ENCODE measurements at regions not wholly inside any gene's neighbourhood (a gene's known extent, or its start where the extent isn't known, plus 50 kb on each side); places are given as distances from the start of the nearest gene placed in this dataset.
"Not testable (repeated sequence)": the region's sequence is repeated elsewhere in the genome, so short reads cannot be mapped to it uniquely, and the experiment has no call there.

DNA sequence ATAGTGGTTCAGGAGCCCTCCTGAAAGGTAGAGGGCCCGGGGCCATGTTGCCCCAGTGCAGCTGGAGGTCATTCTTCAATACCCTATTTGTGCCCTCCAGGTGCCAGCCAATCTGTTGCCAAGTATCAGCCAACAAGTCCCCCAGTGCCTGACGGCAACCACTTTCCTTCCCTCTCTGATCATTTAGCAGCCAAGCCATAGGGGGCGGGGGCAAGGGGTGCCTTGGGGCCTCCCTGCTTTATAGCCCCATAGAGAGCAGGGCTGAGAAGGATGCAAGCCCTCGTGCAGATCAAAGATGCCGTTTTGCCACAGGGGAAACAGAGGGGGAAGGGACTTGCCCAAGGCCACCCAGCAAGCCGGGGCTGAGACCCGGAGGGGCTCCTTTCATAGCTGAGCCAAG lies 149.0 kb upstream of the CHST15 start:
- H3K4me3 Mint-ChIP-seq (ENCODE audit: low read depth) = no peak overlapping the region

DNA sequence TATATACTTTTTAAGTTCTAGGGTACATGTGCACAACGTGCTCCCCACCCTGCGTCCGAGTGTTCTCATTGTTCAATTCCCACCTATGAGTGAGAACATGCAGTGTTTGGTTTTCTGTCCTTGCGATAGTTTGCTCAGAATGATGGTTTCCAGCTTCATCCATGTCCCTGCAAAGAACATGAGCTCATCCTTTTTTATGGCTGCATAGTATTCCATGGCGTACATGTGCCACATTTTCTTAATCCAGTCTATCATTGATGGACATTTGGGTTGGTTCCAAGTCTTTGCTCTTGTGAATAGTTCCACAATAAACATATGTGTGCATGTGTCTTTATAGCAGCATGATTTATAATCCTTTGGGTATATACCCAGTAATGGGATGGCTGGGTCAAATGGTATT lies 148.1 kb upstream of the CHST15 start:
- not testable (repeated sequence) for H3K27me3 Mint-ChIP-seq; H3K4me3 Mint-ChIP-seq (ENCODE audit: low read depth); H3K9me3 Mint-ChIP-seq (ENCODE audit: low read depth); DNase-seq (ENCODE audit: low spot score, unreplicated experiment); H3K27ac Mint-ChIP-seq; H3K4me1 Mint-ChIP-seq (ENCODE audit: low read depth); H3K36me3 Mint-ChIP-seq (ENCODE audit: insufficient read depth)

More for the DNA sequence above, 149.0 kb upstream of the CHST15 start:
- Mint-ChIP-seq H3K9me3 (ENCODE audit: low read depth) (no peaks in the 10 kb centered on the region), H3K27ac (no peak overlapping the region), H3K27me3 (peaks cover 5% of the 10 kb centered on the region), H3K36me3 (ENCODE audit: insufficient read depth) (no peaks in the 10 kb centered on the region), H3K4me1 (ENCODE audit: low read depth) (no peaks in the 10 kb centered on the region)
- DNase-seq (ENCODE audit: low spot score, unreplicated experiment) = no peak
- TF ChIP-seq, protein P1, sequence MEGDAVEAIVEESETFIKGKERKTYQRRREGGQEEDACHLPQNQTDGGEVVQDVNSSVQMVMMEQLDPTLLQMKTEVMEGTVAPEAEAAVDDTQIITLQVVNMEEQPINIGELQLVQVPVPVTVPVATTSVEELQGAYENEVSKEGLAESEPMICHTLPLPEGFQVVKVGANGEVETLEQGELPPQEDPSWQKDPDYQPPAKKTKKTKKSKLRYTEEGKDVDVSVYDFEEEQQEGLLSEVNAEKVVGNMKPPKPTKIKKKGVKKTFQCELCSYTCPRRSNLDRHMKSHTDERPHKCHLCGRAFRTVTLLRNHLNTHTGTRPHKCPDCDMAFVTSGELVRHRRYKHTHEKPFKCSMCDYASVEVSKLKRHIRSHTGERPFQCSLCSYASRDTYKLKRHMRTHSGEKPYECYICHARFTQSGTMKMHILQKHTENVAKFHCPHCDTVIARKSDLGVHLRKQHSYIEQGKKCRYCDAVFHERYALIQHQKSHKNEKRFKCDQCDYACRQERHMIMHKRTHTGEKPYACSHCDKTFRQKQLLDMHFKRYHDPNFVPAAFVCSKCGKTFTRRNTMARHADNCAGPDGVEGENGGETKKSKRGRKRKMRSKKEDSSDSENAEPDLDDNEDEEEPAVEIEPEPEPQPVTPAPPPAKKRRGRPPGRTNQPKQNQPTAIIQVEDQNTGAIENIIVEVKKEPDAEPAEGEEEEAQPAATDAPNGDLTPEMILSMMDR (IDR thresholded peaks at IDR 0.05; ENCODE audit: unreplicated experiment) = no peak

GRCh38 chr10:124240839-124241291 lies 147.5 kb upstream of the CHST15 start:
- no peaks in the 10 kb centered on the region for H3K36me3 Mint-ChIP-seq (ENCODE audit: insufficient read depth)
- peaks cover 5% of the 10 kb centered on the region for H3K27me3 Mint-ChIP-seq
- TF ChIP-seq, protein P1 (IDR thresholded peaks at IDR 0.05; ENCODE audit: unreplicated experiment) = no peak
- no peak overlapping the region for H3K27ac Mint-ChIP-seq
- H3K4me1 Mint-ChIP-seq (ENCODE audit: low read depth) = no peaks in the 10 kb centered on the region
- DNase-seq (ENCODE audit: low spot score, unreplicated experiment) = no peak
- no peaks in the 10 kb centered on the region for H3K9me3 Mint-ChIP-seq (ENCODE audit: low read depth)
- no peak overlapping the region for H3K4me3 Mint-ChIP-seq (ENCODE audit: low read depth)

DNA sequence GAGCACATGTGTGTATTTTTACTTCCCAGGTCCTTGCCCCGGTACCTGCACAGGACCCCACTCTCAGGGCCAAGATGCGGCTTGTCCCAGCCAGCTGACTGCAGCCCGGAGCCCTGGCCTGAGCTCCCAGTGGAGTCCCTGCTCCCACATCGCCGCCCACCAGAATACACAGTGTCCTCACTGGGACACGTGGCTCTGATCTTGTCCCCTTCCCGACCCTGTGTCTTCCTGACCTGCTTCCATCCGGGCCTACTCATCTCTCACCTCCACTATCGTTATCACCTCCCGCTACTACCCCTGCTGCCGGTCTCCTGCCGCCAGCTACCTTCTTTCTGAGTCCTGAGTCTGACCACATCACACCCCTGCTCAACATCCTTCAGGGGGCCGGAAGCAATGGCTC lies 146.3 kb upstream of the CHST15 start:
- Mint-ChIP-seq H3K4me1 (ENCODE audit: low read depth) (no peaks in the 10 kb centered on the region), H3K9me3 (ENCODE audit: low read depth) (no peaks in the 10 kb centered on the region), H3K27ac (no peak overlapping the region), H3K27me3 (peaks cover 5% of the 10 kb centered on the region), H3K36me3 (ENCODE audit: insufficient read depth) (no peaks in the 10 kb centered on the region), H3K4me3 (ENCODE audit: low read depth) (no peak overlapping the region)
- DNase-seq (ENCODE audit: low spot score, unreplicated experiment) = no peak
- TF ChIP-seq, protein P1 (IDR thresholded peaks at IDR 0.05; ENCODE audit: unreplicated experiment) = no peak

GRCh38 chr10:124239134-124239533 lies 145.7 kb upstream of the CHST15 start:
- H3K27me3 Mint-ChIP-seq = peaks cover 5% of the 10 kb centered on the region
- TF ChIP-seq, protein P1 (IDR thresholded peaks at IDR 0.05; ENCODE audit: unreplicated experiment) = no peak
- no peaks in the 10 kb centered on the region for H3K9me3 Mint-ChIP-seq (ENCODE audit: low read depth)
- H3K4me1 Mint-ChIP-seq (ENCODE audit: low read depth) = no peaks in the 10 kb centered on the region
- H3K36me3 Mint-ChIP-seq (ENCODE audit: insufficient read depth) = no peaks in the 10 kb centered on the region
- H3K4me3 Mint-ChIP-seq (ENCODE audit: low read depth) = no peak overlapping the region
- H3K27ac Mint-ChIP-seq = no peak overlapping the region
- DNase-seq (ENCODE audit: low spot score, unreplicated experiment) = no peak

- H3K9me3 Mint-ChIP-seq (ENCODE audit: low read depth) = no peaks in the 10 kb centered on the region
- no peaks in the 10 kb centered on the region for H3K4me1 Mint-ChIP-seq (ENCODE audit: low read depth)
Observed at GRCh38 chr10:124238367-124238766, 145.0 kb upstream of the CHST15 start.

More at GRCh38 chr10:124238367-124238766, 145.0 kb upstream of the CHST15 start:
- TF ChIP-seq, protein P1 (IDR thresholded peaks at IDR 0.05; ENCODE audit: unreplicated experiment) = no peak
- H3K27ac Mint-ChIP-seq = no peak overlapping the region
- H3K36me3 Mint-ChIP-seq (ENCODE audit: insufficient read depth) = no peaks in the 10 kb centered on the region
- H3K4me3 Mint-ChIP-seq (ENCODE audit: low read depth) = no peak overlapping the region
- peaks cover 5% of the 10 kb centered on the region for H3K27me3 Mint-ChIP-seq
- DNase-seq (ENCODE audit: low spot score, unreplicated experiment) = no peak
